HG03045 (cell line): ENCODE measurements at regions not wholly inside any gene's neighbourhood (a gene's known extent, or its start where the extent isn't known, plus 50 kb on each side); places are given as distances from the start of the nearest gene placed in this dataset.

Experiments used
- ATAC-seq: cut with Tn5 transposase; IDR thresholded peaks from one replicate; pipeline ENCODE4 v1.9.1; 2021; ENCODE audit warnings: mild to moderate bottlenecking, moderate library complexity; ENCODE audit not compliant: unreplicated experiment

DNA sequence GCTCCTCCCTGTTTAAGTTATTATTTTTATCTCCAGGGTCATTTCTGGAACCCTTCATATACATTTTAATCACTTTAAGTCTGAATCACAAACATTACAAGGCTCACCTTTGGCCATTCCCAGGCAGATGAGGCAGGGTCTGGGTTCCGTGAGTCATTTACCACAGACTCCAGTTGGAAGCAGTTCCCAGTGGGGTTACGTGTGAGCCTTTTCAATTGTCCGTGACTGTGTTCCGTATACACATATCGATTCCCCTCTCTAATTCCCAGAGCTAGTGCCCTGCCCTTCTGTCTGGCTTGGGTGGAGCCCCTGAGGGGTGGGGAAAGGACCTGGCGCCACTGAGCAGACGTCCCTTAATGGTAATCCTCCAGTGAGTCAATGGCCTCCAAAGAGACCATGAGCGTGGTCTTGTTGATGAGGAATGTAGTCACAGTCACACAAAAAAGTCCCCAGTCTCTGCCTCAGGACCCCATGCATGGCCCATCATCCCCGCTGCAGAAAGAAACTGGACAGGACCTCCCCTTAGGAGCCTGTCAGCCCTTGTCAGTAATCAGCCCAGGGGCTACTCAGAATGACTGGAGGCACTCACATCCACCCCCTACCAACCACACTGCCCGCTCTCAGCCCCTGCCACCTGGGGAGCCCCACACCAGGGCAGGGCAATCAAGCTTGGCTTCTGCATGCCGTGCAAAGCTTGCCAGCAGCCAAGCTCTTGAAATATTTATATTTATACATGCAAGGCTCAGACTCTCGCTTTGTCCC, 144.4 kb downstream of the ZIC5 start:
- ATAC-seq = no peak

DNA sequence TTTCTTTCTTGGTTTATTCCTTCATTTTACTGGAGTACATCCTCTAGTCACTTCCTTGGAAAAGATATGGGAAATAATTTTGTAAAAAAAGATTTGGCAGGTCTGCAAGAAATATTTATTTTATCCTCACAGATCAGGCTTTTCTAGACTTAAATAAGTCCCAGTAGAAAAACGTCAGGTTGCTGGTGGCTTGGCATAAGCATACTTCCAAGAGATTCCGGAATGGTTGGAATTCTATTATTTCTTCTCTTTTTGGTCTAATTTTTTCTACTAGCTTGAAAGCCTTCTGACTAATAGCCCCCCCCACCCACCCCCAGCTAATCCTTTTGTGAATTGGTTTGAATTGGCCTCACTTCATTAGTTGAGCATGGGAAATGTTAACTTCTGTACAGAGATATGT, 147.6 kb downstream of the ZIC5 start:
- no peak for ATAC-seq

DNA sequence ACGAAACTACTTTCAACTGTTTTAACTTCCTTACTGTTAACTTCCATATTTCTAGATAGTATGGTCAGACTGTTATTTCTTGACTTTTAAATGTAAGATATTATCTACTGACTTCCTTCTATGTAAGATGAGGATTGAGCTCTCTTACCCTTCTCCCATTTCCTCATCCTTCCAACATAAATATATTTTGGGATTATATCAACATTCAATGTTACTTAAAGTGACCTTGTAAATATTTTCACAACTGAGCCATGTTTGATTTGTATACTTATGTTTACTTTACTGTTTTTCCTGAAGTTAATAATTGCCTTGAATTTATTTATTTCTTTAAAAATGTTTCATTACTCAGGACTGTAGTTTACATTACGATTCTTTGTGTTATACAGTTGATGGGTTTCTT, 148.7 kb downstream of the ZIC5 start:
- ATAC-seq = no peak

DNA sequence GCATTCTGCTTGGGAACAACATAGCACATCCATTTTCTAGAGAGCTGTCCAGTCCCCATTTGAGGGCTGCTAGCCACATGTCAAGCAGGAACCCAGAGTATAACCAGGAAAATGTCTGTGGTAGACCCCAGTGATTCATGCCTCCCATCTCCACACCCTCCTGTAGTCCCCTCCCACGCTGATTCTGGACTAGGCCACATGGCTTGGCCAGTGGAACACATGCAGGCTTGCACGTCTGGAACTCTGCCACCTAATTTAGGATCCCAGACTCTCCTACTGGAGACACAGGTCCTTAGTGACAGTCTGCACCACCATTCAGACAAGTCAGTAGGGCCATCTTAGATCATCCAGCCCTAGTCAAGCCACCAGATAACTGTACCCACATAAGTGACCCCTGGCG, 149.8 kb downstream of the ZIC5 start:
- ATAC-seq = no peak

DNA sequence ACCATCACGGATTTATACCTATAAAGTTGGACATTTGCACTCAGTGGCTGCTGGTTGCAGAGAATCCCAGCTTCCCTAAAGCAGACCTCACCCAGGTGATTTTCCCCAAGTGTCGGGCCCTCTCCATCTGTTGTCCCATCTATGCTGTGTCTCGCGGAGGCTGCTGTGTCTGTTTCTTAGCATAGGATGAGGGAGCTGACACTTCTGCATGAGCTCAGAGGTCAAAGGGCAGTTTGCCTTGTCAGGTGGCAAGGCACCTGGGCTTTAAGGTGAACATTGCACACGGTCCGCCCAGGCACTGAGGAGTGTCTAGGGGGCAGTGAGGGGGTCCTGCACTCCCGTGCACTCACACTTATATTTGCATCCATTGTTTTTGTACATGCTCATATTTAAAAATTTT, 151.6 kb downstream of the ZIC5 start:
- ATAC-seq = no peak

DNA sequence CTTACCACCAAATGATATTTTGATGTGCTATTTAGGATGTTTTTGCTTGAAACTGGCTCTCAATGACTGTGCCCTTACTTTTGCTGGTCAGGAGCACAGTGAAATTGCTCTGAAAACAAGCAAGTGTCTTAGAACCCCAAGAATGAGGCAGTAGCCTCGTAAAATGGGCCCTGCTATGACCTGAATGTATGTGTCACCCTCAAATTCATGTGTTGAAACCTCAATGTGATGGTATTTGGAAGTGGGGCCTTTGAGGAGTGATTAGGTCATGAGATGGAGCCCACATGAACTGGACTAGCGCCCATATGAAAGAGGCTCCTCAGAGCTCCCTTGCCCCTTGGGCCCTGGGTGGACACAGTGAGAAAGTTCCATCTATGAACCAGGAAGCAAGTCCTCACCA, 155.2 kb downstream of the ZIC5 start:
- ATAC-seq = no peak

DNA sequence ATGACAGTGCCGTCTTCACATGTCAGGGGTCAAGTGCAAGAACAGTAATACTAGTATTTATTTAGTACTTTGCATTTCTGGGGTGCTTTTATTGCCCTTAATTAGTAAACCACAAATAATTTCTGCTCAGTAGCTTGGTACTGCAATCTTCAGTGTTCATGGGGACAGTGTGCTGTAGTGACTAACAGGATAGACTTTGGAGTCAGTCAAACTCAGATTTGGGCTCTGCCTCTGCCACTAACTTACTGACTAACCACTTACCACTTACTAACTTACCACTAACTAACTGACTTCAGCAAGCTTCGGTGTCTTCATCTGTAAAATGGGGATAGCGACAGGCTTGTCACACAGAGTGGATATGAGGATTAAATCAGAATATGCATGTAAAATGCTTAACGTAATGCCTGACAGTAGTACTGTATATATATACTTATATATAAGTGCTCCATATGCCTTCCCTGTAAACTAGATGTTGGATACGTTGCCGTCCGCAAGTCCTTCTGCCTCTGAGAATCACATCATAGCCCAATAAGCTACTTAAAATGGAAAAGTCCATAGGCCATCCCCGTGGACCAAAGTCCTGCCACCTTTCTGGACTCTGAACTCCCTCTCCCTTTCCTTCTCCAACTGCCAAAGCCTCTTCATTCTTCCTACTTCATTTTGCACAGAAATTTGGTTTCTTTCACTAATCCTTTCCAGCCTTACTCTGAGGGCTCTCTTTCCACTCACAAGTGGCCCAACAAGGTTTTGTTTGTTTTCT, 158.1 kb downstream of the ZIC5 start:
- ATAC-seq = no peak

DNA sequence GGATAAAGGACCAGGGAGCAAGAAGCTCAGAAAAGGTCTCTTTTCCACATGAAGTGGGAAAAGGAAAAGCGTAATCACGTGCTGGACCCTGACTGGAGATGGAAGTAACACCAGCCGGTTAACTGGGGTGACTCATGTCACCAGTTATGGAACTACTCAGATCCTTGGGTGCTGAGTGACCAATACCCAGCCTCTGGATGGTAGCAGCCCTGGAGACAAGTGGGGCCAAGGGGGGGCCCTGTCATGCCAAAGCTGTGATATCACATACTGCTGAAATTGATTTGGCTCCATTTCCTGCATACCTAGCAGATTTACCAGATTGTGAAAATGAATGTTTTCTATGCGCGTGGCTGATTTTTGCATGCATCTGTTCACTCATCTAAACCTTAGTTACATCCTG, 158.9 kb downstream of the ZIC5 start:
- no peak for ATAC-seq

DNA sequence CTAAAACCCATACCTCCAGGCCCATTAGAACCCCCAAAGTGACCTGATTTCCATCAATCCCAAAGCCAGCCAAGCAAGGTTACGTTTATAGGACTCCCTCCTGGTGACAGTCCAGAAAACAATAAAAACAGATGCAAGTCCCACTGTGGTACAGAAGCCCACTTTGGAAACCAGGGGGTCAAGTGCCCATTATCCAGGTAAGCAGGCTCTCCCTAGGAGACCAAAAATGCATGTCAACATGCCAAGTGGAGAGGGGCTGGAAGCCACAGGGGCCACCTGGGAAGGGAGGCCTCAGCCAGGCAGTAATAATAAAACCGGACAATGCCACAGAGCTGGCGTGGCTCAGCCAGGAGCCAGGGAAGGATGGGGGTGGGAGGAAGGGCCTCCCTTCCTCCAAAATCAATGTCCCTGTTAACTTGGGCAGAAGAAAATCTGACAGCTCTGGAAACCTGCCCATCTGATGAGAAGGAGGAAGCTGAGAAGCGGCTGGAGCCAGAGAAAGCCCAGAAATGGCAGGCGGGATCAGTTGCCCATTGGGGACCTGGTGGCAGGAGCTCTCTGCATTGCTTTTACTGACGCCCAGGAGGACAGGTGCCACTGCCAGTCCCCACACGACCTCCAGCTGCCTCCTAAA, 160.4 kb downstream of the ZIC5 start:
- ATAC-seq = no peak

DNA sequence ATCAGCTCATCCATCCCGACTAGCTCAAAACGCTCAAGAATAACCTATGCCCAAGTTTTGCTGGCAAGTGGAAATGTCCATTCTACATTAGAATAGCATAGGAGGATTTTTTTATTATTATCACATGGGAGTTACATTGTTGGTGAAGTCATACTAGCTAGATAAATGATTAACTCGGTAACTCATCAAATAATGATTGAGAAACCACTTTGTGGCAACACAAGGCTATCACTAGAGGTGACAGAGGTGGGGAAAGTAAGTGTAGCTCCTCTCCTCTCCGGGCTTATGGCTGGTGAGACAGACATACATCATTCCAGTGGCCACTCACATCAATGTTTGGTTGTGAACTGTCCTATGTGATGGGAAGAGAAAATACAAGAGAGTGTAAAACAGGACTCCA, 161.6 kb downstream of the ZIC5 start:
- no peak for ATAC-seq

DNA sequence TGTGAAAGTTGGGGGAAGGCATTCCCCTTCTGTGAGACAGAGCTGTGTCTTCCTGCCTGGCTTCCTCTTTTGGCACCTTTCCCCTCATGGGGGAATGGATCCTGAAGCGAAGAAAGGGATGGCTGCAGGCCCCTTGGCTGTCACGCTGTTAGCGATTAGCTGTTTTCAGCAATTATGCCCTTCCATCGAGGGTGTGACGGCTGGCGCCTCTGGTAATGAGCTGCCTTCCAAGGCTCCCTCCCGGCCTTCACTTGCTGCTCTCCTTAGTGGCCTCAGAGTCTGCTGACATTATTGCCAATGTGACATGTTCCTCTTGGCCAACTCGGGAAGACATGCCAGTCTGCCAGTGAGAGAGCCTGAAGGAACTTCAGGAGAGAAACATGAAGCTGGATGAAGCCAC, 162.1 kb downstream of the ZIC5 start:
- ATAC-seq = no peak

DNA sequence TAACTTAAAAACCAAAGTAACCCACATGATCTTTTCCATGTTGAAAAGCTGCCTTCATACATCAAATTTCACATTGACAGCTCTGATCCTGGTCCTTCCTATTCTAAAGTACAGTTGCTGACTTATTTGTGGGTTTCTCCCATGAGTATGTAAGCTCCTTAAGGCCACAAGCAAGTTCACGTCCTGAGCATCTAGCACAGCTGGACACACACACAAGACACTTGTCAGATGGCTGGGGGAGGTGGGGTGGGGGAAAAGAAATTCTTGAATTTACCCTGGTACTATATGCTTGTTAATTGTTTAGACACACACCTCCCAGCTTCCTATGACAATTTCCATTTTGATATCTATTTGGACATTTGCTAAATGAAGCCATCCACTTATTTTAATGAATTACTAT, 162.8 kb downstream of the ZIC5 start:
- ATAC-seq = no peak

DNA sequence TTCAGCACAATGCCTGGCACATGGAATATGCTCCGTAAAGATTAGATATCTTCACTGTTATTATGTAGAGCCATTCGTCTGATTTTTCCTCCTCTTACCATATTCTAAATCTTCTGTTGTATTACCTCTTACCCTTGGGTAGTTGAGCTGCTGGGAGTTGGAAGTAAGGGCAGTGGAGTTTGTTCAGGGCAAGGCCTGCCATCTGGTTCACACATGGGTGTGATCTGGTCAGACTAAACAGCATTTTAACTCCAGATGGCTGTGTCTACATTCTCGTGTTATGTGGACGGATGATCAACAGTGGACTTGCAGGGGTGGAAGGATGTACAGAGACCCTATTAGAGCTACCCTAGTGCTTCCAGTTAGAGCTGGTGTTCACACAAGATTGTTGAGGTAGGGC, 164.9 kb downstream of the ZIC5 start:
- no peak for ATAC-seq

DNA sequence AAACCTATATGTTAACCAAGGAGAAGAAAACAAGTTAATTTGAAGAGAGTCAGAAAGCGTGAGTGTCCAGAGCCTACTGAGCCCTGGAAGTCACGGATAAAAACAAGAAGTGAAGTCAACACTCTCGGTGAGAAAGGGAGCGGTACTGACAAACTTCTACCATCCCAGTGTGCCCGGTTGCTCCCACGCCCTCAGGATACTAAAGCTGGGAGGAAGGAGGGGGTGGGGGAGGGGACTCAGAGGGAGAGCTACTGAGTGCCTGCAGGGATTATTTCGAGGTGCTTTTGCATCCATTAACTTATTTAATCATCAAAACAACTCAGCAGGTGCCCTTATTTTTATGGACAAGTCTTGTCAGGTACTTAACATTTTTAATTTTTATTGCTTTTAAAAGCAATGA, 166.2 kb downstream of the ZIC5 start:
- ATAC-seq = no peak

DNA sequence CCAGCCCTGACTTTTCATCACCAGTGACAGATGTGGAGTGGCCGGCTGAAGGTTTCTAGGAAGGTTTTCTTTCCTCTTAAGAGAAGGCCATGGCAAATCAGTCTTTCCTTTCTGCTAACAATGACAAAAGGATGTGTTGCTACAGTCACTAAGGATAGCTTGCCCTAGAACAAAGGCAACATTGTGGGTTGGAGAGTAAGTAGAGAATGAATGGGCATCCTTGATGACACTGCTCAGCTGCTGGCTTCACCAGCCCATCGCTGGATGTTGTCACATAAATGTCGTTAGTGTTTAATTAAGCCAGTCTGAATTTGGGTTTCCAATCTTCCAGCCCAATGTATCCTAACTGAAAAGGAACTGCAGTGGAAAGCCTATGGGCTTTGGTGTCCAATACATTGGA, 168.4 kb downstream of the ZIC5 start:
- no peak for ATAC-seq

DNA sequence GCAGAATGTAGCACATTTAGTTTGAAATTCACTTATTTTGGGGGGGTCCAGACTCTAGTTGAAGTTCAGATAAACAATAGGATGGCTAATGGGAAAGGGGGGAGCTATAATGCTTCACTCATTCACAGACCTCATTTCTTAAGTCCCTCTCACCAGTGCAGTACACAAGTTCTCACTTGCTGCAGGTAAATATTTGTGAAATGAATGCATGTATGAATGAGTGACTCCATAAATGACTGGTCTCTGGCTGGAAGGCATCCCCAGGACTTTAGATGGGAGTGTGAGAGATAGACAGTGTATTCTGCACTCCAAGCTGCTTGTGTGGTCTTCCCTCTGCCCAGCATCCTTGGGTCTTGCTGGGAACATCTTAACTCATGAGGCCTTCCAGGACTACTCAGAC, 169.2 kb downstream of the ZIC5 start:
- no peak for ATAC-seq

DNA sequence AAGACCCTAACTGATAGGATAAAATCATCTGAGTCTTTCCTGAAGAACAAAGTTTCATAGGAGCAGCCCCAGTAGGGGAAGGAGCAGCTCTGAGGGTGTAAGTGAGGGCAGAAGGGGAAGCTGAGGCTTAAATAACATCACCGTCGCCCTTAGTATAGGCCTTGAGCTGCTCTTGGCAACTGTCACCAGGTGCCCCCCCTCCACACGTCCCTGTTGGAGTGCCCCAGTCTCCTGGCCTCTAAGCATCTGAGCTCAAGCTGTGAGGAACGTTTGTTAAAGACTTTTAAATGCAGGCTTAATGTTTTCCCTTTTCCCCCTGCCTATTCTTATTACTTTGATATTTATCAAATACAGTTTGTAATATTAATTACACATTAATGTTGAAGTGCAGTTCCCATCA, 170.6 kb downstream of the ZIC5 start:
- no peak for ATAC-seq

DNA sequence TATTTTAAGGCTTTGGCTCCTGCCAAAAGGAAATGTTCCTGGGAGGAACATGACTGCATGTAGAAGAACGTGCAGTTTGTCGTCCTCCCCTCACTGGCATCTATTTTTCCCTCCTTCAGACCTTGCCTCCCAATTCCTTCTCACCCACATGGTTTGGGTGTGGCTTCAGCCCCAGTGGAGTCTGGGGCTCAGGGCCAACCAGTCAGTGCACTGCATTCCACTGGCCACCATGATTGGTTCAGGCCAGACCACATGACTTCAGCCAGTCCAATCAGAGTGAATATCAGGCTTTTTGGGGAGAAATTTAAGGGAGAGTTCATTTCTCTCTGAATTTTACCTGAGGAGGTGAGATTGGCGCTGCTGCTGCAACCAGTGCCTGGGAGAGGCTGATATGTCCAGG, 171.6 kb downstream of the ZIC5 start:
- no peak for ATAC-seq

DNA sequence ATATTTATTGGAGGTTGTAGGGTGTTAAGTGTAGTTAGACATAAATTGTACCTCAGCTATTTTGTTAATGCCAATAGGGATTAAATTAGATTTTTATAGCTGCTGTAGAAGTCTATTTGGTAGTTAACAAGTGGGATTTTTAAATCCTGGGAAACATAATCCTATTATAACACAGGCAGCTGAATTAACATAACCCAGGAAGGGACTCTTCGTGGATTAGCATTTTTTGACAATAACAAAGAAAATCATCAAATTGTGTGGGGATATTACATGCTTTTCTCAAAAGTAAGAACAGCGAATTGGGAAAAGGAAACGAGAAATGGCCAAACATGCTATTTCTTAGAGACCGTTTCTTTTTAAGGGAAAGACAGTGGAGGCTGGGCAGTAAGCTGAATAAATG, 172.8 kb downstream of the ZIC5 start:
- no peak for ATAC-seq

DNA sequence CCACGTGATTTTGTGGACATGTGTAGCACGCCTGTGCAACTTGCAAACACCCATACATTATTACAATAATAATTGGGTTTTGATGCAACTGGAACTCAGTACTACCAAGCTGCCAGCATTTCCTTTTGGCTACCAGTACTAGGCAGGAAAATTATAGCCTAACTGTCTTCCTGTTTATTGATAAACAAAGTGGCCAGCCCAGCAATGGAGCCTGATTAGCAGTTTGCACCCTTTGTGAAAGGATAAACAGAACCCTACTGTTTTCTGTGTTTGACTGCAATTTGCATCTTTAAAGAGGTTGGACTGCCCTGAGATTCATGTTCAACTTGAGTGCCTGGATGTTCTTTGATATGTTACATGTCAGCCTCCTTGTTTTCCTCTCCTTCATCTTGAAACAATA, 173.9 kb downstream of the ZIC5 start:
- ATAC-seq = no peak

DNA sequence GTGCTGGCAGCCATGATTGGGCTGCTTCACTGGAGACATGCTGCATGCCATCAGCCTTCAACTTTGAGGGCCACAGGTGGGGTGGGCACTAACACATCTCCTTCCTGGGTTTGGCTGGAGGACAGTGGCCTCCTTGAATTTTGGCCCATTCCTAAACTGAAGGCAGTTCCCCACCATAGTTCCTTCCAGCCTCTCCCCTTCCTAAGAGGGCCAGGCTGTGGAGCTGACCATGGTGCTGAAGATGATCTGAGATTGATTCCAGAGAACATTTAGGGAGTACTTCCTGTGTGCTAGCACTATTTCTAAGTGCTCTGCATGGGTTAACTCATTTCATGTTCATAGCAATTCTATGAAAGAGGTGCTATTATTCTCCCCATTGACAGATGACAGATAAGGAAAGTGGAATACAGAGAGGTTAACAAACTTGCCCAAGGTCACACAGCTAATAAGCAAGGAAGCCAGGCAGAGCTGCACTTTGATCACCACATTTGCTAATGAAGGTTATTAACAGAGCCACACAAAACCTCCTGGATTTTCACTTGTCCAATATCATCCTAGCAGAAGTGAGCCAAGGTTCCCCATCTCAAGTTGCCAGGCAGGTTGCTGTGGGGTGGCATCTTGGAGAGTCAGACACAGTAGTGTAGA, 175.3 kb downstream of the ZIC5 start:
- ATAC-seq = no peak
